Ovary (tissue), 7 donors: ENCODE measurements at regions not wholly inside any gene's neighbourhood (a gene's known extent, or its start where the extent isn't known, plus 50 kb on each side); places are given as distances from the start of the nearest gene placed in this dataset.

ENCODE experiments used
- DNase-seq, 5 donors: peaks; one replicate each; pipeline ENCODE4 v3.0.0-alpha.2; 2019 to 2020
- H3K27ac ChIP-seq, 2 donors: fragments of 200-600 bp; one replicate each; pipeline versions ENCODE4 v1.5.1 to v1.8.0; 2019 to 2022
- H3K27me3 ChIP-seq: fragments of 200-600 bp; one replicate; pipeline ENCODE4 v1.8.0; 2022
- H3K36me3 ChIP-seq: fragments of 200-600 bp; sonication (generic); one replicate; pipeline ENCODE4 v1.5.1; 2019
- H3K4me1 ChIP-seq: one replicate; pipeline ENCODE4 v1.8.1; 2013; ENCODE audit warnings: mild to moderate bottlenecking, moderate library complexity; ENCODE audit not compliant: insufficient read depth
- H3K4me3 ChIP-seq: fragments of 200-600 bp; sonication (generic); one replicate; pipeline ENCODE4 v1.5.1; 2017
- H3K9me3 ChIP-seq, 2 donors: fragments of 200-600 bp in 1 of 2; sonication (generic) in 1 of 2; one replicate each; pipeline versions ENCODE4 v1.5.1 to v1.8.1; 2013 to 2019; ENCODE audit warnings: mild to moderate bottlenecking in 1 of 2, moderate library complexity in 1 of 2
- CTCF ChIP-seq, 3 donors: fragments of 450-650 bp in 2 of 3; fragments of 200-600 bp in 1 of 3; IDR thresholded peaks; one replicate each; pipeline versions ENCODE4 v1.5.1 to v1.8.0; 2016 to 2022; ENCODE audit warnings: antibody characterized with exemption in 3 of 3, mild to moderate bottlenecking in 1 of 3
- EP300 ChIP-seq: sonication (generic); formaldehyde crosslinking; IDR thresholded peaks from one replicate; pipeline ENCODE4 v1.6.1; 2017; ENCODE audit warnings: antibody characterized with exemption
- POLR2A ChIP-seq: fragments of 450-650 bp; IDR thresholded peaks from one replicate; pipeline ENCODE4 v1.6.1; 2017; ENCODE audit warnings: antibody characterized with exemption, mild to moderate bottlenecking, moderate library complexity
- WGBS, 3 donors: extraction: QIAGEN DNeasy Blood & Tissue Kit in 1 of 3; methylation state at CpG; one replicate each; pipeline versions ENCODE4 v1.1.5 to v1.1.7; 2013 to 2017; 5-methylcytosine and 5-hydroxymethylcytosine counted together
- intact Hi-C, 4 donors: fragments of 100-400 bp; cut with DNase I; formaldehyde crosslinking; loops; one replicate each; pipeline versions ENCODE4 v1.11.0 to v1.15.1; 2022 to 2023
- donor health status: DM: no; HTN: no; CAD: no; lungs with moderate emphysema.
- donor health status: DM: no; HTN: no; CAD: no.
- donor health status: Bipolar disorder and iron deficiency.
- donor health status: DM: no; HTN: no; CAD: no.
- donor health status: DM: yes; HTN: yes; CAD: no.

GRCh38 chr10:21194510-21194993 lies 297.4 kb upstream of the NEBL start:
- Histone ChIP-seq H3K27me3 (no peaks in the 10 kb centered on the region), H3K4me1 (no peaks in the 10 kb centered on the region), H3K9me3 (peaks cover 0 to 4% of the 10 kb centered on the region in 2 donors), H3K4me3 (no peak overlapping the region), H3K27ac (no peak overlapping the region), H3K36me3 (no peaks in the 10 kb centered on the region)
- intact Hi-C loops, result no loop called here
- TF ChIP-seq EP300, result no peak
- no peak for TF ChIP-seq POLR2A
- TF ChIP-seq CTCF (IDR thresholded peaks at IDR 0.05), result no peak
- no peak for DNase-seq
- WGBS, 3 donors, result 69 to 82% (median 72%) methylated on average over 5 of the region's 5 CpGs

GRCh38 chr10:21193196-21193595 lies 296.1 kb upstream of the NEBL start:
- H3K9me3 ChIP-seq, result peaks cover 0 to 4% of the 10 kb centered on the region in 2 donors
- no peaks in the 10 kb centered on the region for H3K4me1 ChIP-seq
- TF ChIP-seq EP300 (no peak), CTCF (IDR thresholded peaks at IDR 0.05) (no peak), POLR2A (no peak)
- intact Hi-C loops, result no loop called here
- H3K27ac ChIP-seq, result no peak overlapping the region
- H3K27me3 ChIP-seq, result no peaks in the 10 kb centered on the region
- WGBS, 3 donors, result 85 to 93% (median 93%) methylated on average over 3 of the region's 3 CpGs
- H3K36me3 ChIP-seq, result no peaks in the 10 kb centered on the region
- H3K4me3 ChIP-seq, result no peak overlapping the region
- DNase-seq, result no peak

GRCh38 chr10:21191512-21191911 lies 294.4 kb upstream of the NEBL start:
- intact Hi-C loops, result no loop called here
- H3K36me3 ChIP-seq, result no peaks in the 10 kb centered on the region
- TF ChIP-seq CTCF (IDR thresholded peaks at IDR 0.05), result no peak
- no peak for TF ChIP-seq POLR2A
- no peak for TF ChIP-seq EP300
- no peaks in the 10 kb centered on the region for H3K9me3 ChIP-seq
- no peaks in the 10 kb centered on the region for H3K4me1 ChIP-seq
- H3K4me3 ChIP-seq, result no peak overlapping the region
- H3K27me3 ChIP-seq, result no peaks in the 10 kb centered on the region
- H3K27ac ChIP-seq, result no peak overlapping the region
- 83 to 92% (median 84%) methylated on average over 2 of the region's 2 CpGs for WGBS, 3 donors
- DNase-seq, result no peak

GRCh38 chr10:21184984-21185383 lies 287.9 kb upstream of the NEBL start:
- H3K9me3 ChIP-seq, result no peaks in the 10 kb centered on the region
- no peak for TF ChIP-seq CTCF (IDR thresholded peaks at IDR 0.05)
- TF ChIP-seq POLR2A, result no peak
- TF ChIP-seq EP300, result no peak
- no peak for DNase-seq
- no peaks in the 10 kb centered on the region for H3K36me3 ChIP-seq
- no peak overlapping the region for H3K27ac ChIP-seq
- WGBS, 3 donors, result 80 to 90% (median 84%) methylated on average over 2 of the region's 2 CpGs
- no peak overlapping the region for H3K4me3 ChIP-seq
- H3K4me1 ChIP-seq, result no peaks in the 10 kb centered on the region
- intact Hi-C loops, result no loop called here
- H3K27me3 ChIP-seq, result no peaks in the 10 kb centered on the region
